ENCODE measurements at regions not wholly inside any gene's neighbourhood (a gene's known extent, or its start where the extent isn't known, plus 50 kb on each side); places are given as distances from the start of the nearest gene placed in this dataset.

DNA sequence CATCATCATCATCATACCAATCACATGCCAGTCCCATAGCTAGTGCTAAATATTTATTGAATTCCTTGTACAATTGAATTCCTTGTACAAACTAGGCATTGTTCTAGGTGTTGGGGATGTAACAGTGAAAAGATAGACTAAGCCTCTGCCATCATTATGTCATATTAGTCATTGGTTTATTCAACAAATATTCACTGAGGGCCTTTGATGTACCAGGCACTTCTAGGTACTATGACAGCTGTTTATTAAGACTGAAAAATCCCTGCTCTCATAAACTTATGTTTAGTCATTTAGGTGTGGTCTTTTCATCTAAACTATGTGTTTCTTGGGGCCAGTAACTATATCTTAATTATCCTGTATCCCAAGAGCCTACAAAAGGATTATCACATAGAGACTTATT is 412.3 kb upstream of the ETAA1 start:
- TF ChIP-seq FOXM1 (IDR thresholded peaks at IDR 0.05; ENCODE audit: borderline replicate concordance) = no peak
- TF ChIP-seq FOXK2 (IDR thresholded peaks at IDR 0.05) = no peak
- TF ChIP-seq FOXA1 (IDR thresholded peaks at IDR 0.05) = no peak
- TF ChIP-seq ZNF384 (IDR thresholded peaks at IDR 0.05) = no peak
- TF ChIP-seq, protein P1, sequence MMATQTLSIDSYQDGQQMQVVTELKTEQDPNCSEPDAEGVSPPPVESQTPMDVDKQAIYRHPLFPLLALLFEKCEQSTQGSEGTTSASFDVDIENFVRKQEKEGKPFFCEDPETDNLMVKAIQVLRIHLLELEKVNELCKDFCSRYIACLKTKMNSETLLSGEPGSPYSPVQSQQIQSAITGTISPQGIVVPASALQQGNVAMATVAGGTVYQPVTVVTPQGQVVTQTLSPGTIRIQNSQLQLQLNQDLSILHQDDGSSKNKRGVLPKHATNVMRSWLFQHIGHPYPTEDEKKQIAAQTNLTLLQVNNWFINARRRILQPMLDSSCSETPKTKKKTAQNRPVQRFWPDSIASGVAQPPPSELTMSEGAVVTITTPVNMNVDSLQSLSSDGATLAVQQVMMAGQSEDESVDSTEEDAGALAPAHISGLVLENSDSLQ (IDR thresholded peaks at IDR 0.05) = no peak
- no peak for TF ChIP-seq CTBP1 (IDR thresholded peaks at IDR 0.05; ENCODE audit: borderline replicate concordance)
- no peak for TF ChIP-seq SP1 (IDR thresholded peaks at IDR 0.05)

Data from HEK293T (cell line).